ENCODE measurements at regions not wholly inside any gene's neighbourhood (a gene's known extent, or its start where the extent isn't known, plus 50 kb on each side); places are given as distances from the start of the nearest gene placed in this dataset.
"Not testable (repeated sequence)": the region's sequence is repeated elsewhere in the genome, so short reads cannot be mapped to it uniquely, and the experiment has no call there.

GRCh38 chr6:2575236-2575635 is 175.5 kb downstream of the MYLK4 start:
- no peak overlapping the region for H3K4me3 ChIP-seq (ENCODE audit: low read depth, low read length)
- ChIA-PET CTCF (no interaction called here), POLR2A (no interaction called here)
- no peak for DNase-seq (ENCODE audit: low read depth, low spot score)
- TF ChIP-seq, protein P1, sequence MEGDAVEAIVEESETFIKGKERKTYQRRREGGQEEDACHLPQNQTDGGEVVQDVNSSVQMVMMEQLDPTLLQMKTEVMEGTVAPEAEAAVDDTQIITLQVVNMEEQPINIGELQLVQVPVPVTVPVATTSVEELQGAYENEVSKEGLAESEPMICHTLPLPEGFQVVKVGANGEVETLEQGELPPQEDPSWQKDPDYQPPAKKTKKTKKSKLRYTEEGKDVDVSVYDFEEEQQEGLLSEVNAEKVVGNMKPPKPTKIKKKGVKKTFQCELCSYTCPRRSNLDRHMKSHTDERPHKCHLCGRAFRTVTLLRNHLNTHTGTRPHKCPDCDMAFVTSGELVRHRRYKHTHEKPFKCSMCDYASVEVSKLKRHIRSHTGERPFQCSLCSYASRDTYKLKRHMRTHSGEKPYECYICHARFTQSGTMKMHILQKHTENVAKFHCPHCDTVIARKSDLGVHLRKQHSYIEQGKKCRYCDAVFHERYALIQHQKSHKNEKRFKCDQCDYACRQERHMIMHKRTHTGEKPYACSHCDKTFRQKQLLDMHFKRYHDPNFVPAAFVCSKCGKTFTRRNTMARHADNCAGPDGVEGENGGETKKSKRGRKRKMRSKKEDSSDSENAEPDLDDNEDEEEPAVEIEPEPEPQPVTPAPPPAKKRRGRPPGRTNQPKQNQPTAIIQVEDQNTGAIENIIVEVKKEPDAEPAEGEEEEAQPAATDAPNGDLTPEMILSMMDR (IDR thresholded peaks at IDR 0.05; ENCODE audit: insufficient read depth, low read length, missing control alignments) = no peak

DNA sequence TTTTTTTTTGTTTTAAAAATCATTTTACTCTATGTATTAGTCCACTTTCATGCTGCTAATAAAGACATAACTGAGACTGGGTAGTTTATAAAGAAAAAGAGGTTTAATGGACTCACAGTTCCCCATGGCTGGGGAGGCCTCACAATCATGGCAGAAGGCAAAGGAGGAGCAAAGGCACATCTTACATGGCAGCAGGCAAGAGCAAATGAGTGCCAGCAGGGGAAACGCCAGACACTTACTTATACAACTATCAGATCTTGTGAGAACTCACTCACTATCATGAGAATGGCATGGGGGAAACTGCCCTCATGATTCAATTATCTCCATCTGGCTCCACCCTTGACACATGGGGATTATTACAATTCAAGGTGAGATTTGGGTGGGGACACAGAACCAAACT is 181.3 kb downstream of the MYLK4 start:
- CTCF ChIA-PET; DNase-seq (ENCODE audit: low read depth, low spot score); H3K4me3 ChIP-seq (ENCODE audit: low read depth, low read length); POLR2A ChIA-PET: not testable (repeated sequence)

GRCh38 chr6:2566048-2566447 is 184.7 kb downstream of the MYLK4 start:
- ChIA-PET POLR2A (no interaction called here), CTCF (no interaction called here)
- DNase-seq (ENCODE audit: low read depth, low spot score) = no peak
- no peak overlapping the region for H3K4me3 ChIP-seq (ENCODE audit: low read depth, low read length)
- TF ChIP-seq, protein P1 (IDR thresholded peaks at IDR 0.05; ENCODE audit: insufficient read depth, low read length, missing control alignments) = no peak

DNA sequence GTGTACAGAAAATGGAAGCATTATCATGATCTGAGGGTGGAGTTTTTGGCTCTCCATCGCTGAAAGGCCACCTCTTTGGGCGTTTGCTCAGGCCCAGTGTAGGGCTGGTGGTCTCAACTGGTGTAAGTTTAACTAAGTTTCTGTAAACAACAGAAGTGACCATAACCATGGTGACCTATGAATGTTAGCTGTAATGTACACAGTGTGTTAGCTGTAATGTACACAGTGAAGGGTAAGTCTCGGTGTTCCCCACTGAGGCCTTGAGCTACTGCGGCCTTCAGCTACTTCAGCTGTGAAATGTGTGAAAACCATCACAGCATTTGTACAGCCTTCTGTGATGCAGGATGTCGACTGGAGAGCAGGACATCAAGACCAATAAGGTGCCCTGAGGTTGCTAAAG is 185.2 kb downstream of the MYLK4 start:
- TF ChIP-seq, protein P1 (IDR thresholded peaks at IDR 0.05; ENCODE audit: insufficient read depth, low read length, missing control alignments) = no peak
- no peak overlapping the region for H3K4me3 ChIP-seq (ENCODE audit: low read depth, low read length)
- CTCF ChIA-PET = no interaction called here
- POLR2A ChIA-PET = no interaction called here
- no peak for DNase-seq (ENCODE audit: low read depth, low spot score)

- no peak for DNase-seq (ENCODE audit: low read depth, low spot score)
- no peak overlapping the region for H3K4me3 ChIP-seq (ENCODE audit: low read depth, low read length)
- ChIA-PET CTCF (no interaction called here), POLR2A (no interaction called here)
- TF ChIP-seq, protein P1 (IDR thresholded peaks at IDR 0.05; ENCODE audit: insufficient read depth, low read length, missing control alignments) = no peak
Observed at GRCh38 chr6:2563635-2564034, 187.1 kb downstream of the MYLK4 start.

DNA sequence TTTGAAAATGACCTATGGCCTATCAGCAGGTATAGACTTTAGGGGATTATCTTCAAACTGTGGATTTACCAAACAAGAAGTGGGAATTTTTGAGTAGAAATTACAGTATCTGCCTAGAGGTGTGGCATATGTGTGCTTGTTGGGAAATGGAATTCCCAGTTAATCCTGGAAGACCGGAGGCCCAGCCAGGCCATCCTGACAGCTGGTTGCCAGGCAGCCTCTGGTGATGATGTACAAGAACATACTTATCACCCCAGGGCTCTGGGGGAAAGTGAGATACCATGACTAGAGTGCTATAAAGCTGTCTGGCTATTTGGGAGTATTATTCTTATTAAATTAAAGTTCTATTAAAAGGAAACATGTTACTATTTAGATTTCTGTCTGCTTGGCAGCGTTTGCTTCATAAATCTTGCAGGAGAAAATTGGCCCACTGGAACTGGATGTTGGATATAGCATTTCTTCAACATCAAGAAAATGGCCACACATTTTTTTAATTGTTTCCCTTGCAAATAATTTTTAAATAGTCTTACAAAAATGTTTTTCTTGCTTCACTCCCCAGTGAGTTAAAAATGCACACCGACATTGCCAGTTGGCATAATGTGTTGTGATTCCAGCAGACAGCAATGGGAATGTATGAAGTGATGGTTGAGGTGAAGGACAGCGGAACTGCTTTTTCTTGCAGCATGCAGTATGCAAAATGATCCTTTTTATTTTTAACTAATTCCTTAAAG is 187.8 kb downstream of the MYLK4 start:
- TF ChIP-seq, protein P1 (IDR thresholded peaks at IDR 0.05; ENCODE audit: insufficient read depth, low read length, missing control alignments) = no peak
- no peak overlapping the region for H3K4me3 ChIP-seq (ENCODE audit: low read depth, low read length)
- CTCF ChIA-PET = no interaction called here
- no peak for DNase-seq (ENCODE audit: low read depth, low spot score)
- POLR2A ChIA-PET = no interaction called here

Measured in AG04449 (cell line).